ENCODE measurements at regions not wholly inside any gene's neighbourhood (a gene's known extent, or its start where the extent isn't known, plus 50 kb on each side); places are given as distances from the start of the nearest gene placed in this dataset.

DNA sequence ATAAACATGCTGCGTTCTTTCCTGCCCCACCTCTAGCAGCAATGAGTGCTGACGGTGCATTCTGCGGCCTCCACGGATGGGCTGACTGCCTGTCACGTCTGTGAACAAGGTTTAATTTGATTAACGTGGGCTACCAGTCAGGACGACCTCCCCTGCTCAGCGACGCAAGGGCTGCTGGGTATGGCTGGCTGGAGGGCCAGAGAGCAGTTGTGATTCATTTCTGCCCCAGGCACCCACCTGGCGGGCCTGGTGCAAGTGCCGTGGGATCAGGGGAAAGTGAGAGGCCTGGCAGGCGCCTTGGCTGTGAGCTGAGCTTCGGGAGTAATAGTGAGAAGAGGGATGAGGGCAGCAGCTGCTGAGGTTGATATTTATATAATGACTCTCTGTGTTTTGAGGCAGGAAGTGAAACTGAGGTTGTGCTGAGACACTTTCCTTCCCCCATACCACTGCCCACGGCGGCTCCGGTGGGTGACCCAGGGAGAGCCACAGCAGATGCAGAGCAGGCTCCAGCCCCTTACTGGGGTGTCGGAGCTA is 190.4 kb upstream of the BCL6 start (continued):
- peak; percentile 85 for TF ChIP-seq ZNF217 (IDR thresholded peaks at IDR 0.05)
- no peak for TF ChIP-seq RELA (IDR thresholded peaks at IDR 0.05; ENCODE audit: borderline replicate concordance, partially characterized antibody)
- TF ChIP-seq RBBP5 (conservative IDR thresholded peaks at IDR 0.05): no peak
- no peak for TF ChIP-seq NFXL1 (IDR thresholded peaks at IDR 0.05; ENCODE audit: borderline replicate concordance)
- peak; percentile 89 for TF ChIP-seq MEF2A (IDR thresholded peaks at IDR 0.05; ENCODE audit: insufficient read depth, low read depth, low read length)
- TF ChIP-seq NRF1 (conservative IDR thresholded peaks at IDR 0.05; ENCODE audit: low read depth, low read length): no peak
- peak; percentile 24; the same call in 1 of the 2 replicates for TF ChIP-seq TARDBP (IDR thresholded peaks at IDR 0.05; ENCODE audit: borderline replicate concordance)
- no peak for TF ChIP-seq MYB (IDR thresholded peaks at IDR 0.05; ENCODE audit: borderline replicate concordance, low read depth, low read length)
- TF ChIP-seq, protein P1, sequence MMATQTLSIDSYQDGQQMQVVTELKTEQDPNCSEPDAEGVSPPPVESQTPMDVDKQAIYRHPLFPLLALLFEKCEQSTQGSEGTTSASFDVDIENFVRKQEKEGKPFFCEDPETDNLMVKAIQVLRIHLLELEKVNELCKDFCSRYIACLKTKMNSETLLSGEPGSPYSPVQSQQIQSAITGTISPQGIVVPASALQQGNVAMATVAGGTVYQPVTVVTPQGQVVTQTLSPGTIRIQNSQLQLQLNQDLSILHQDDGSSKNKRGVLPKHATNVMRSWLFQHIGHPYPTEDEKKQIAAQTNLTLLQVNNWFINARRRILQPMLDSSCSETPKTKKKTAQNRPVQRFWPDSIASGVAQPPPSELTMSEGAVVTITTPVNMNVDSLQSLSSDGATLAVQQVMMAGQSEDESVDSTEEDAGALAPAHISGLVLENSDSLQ (IDR thresholded peaks at IDR 0.05): peak; percentile 70
- TF ChIP-seq, protein P2, sequence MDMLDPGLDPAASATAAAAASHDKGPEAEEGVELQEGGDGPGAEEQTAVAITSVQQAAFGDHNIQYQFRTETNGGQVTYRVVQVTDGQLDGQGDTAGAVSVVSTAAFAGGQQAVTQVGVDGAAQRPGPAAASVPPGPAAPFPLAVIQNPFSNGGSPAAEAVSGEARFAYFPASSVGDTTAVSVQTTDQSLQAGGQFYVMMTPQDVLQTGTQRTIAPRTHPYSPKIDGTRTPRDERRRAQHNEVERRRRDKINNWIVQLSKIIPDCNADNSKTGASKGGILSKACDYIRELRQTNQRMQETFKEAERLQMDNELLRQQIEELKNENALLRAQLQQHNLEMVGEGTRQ (IDR thresholded peaks at IDR 0.05; ENCODE audit: borderline replicate concordance, low read depth, low read length): no peak
- no peak for TF ChIP-seq MYC (IDR thresholded peaks at IDR 0.05; ENCODE audit: insufficient read depth, insufficient read length, insufficient replicate concordance, low read length, severe bottlenecking)
- TF ChIP-seq, protein P3, sequence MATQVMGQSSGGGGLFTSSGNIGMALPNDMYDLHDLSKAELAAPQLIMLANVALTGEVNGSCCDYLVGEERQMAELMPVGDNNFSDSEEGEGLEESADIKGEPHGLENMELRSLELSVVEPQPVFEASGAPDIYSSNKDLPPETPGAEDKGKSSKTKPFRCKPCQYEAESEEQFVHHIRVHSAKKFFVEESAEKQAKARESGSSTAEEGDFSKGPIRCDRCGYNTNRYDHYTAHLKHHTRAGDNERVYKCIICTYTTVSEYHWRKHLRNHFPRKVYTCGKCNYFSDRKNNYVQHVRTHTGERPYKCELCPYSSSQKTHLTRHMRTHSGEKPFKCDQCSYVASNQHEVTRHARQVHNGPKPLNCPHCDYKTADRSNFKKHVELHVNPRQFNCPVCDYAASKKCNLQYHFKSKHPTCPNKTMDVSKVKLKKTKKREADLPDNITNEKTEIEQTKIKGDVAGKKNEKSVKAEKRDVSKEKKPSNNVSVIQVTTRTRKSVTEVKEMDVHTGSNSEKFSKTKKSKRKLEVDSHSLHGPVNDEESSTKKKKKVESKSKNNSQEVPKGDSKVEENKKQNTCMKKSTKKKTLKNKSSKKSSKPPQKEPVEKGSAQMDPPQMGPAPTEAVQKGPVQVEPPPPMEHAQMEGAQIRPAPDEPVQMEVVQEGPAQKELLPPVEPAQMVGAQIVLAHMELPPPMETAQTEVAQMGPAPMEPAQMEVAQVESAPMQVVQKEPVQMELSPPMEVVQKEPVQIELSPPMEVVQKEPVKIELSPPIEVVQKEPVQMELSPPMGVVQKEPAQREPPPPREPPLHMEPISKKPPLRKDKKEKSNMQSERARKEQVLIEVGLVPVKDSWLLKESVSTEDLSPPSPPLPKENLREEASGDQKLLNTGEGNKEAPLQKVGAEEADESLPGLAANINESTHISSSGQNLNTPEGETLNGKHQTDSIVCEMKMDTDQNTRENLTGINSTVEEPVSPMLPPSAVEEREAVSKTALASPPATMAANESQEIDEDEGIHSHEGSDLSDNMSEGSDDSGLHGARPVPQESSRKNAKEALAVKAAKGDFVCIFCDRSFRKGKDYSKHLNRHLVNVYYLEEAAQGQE (IDR thresholded peaks at IDR 0.05; ENCODE audit: low read depth, low read length): no peak
- TF ChIP-seq, protein P4, sequence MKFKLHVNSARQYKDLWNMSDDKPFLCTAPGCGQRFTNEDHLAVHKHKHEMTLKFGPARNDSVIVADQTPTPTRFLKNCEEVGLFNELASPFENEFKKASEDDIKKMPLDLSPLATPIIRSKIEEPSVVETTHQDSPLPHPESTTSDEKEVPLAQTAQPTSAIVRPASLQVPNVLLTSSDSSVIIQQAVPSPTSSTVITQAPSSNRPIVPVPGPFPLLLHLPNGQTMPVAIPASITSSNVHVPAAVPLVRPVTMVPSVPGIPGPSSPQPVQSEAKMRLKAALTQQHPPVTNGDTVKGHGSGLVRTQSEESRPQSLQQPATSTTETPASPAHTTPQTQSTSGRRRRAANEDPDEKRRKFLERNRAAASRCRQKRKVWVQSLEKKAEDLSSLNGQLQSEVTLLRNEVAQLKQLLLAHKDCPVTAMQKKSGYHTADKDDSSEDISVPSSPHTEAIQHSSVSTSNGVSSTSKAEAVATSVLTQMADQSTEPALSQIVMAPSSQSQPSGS (IDR thresholded peaks at IDR 0.05; ENCODE audit: low read length): peak; percentile 92
- TF ChIP-seq CBFB (IDR thresholded peaks at IDR 0.05; ENCODE audit: low read depth): peak; percentile 91
- TF ChIP-seq BACH1 (IDR thresholded peaks at IDR 0.05; ENCODE audit: borderline replicate concordance): peak; percentile 73; the same call in 1 of the 2 replicates
- peak; percentile 98 for TF ChIP-seq TCF3 (IDR thresholded peaks at IDR 0.05; ENCODE audit: borderline replicate concordance, insufficient read depth, low read depth, low read length)
- TF ChIP-seq, protein P5, sequence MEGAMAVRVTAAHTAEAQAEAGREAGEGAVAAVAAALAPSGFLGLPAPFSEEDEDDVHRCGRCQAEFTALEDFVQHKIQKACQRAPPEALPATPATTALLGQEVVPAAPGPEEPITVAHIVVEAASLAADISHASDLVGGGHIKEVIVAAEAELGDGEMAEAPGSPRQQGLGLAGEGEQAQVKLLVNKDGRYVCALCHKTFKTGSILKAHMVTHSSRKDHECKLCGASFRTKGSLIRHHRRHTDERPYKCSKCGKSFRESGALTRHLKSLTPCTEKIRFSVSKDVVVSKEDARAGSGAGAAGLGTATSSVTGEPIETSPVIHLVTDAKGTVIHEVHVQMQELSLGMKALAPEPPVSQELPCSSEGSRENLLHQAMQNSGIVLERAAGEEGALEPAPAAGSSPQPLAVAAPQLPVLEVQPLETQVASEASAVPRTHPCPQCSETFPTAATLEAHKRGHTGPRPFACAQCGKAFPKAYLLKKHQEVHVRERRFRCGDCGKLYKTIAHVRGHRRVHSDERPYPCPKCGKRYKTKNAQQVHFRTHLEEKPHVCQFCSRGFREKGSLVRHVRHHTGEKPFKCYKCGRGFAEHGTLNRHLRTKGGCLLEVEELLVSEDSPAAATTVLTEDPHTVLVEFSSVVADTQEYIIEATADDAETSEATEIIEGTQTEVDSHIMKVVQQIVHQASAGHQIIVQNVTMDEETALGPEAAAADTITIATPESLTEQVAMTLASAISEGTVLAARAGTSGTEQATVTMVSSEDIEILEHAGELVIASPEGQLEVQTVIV (IDR thresholded peaks at IDR 0.05; ENCODE audit: borderline replicate concordance, partially characterized antibody): no peak
- TF ChIP-seq KLF5 (IDR thresholded peaks at IDR 0.05; ENCODE audit: partially characterized antibody): no peak
- TF ChIP-seq SRF (IDR thresholded peaks at IDR 0.05; ENCODE audit: low read depth in 2 of 2, low read length in 2 of 2): no peak
- TF ChIP-seq BCL11A (IDR thresholded peaks at IDR 0.05; ENCODE audit: low read depth, low read length): peak; percentile 94
- no peak for TF ChIP-seq POLR2AphosphoS5 (IDR thresholded peaks at IDR 0.05; ENCODE audit: low read length)
